Smooth muscle cell (in vitro differentiated cells): ENCODE measurements at regions not wholly inside any gene's neighbourhood (a gene's known extent, or its start where the extent isn't known, plus 50 kb on each side); places are given as distances from the start of the nearest gene placed in this dataset.

Experiments used
- DNase-seq: peaks from one replicate; lab custom pipeline; 2025; ENCODE audit not compliant: unreplicated experiment; lab: John Stamatoyannopoulos, UW
- H2AFZ ChIP-seq: fragments of 200-600 bp; sonication (generic); 2 replicates; pipeline ENCODE4 v1.6.0; 2016; ENCODE audit warnings: antibody characterized with exemption, low read depth, mild to moderate bottlenecking
- H3F3A ChIP-seq: fragments of 200-600 bp; sonication (generic); 2 replicates; pipeline ENCODE4 v1.6.0; 2017; ENCODE audit warnings: antibody characterized with exemption, low read depth
- H3K27ac ChIP-seq: fragments of 200-600 bp; sonication (generic); 2 replicates; pipeline ENCODE4 v1.5.1; 2016; ENCODE audit warnings: low read depth, mild to moderate bottlenecking
- H3K27me3 ChIP-seq: fragments of 200-600 bp; sonication (generic); 2 replicates; pipeline ENCODE4 v1.6.1; 2016; ENCODE audit warnings: low read depth, mild to moderate bottlenecking
- H3K36me3 ChIP-seq: fragments of 200-600 bp; sonication (generic); 2 replicates; pipeline ENCODE4 v1.5.1; 2016; ENCODE audit warnings: low read depth
- H3K4me1 ChIP-seq: fragments of 200-600 bp; sonication (generic); 2 replicates; pipeline ENCODE4 v1.5.1; 2016; ENCODE audit warnings: low read depth
- H3K4me2 ChIP-seq: fragments of 200-600 bp; sonication (generic); 2 replicates; pipeline ENCODE4 v1.6.0; 2016; ENCODE audit warnings: mild to moderate bottlenecking
- H3K4me3 ChIP-seq: fragments of 200-600 bp; sonication (generic); 2 replicates; pipeline ENCODE4 v1.5.1; 2016; ENCODE audit warnings: mild to moderate bottlenecking
- H3K79me2 ChIP-seq: fragments of 200-600 bp; sonication (generic); 2 replicates; pipeline ENCODE4 v1.6.0; 2016; ENCODE audit warnings: low read depth, mild to moderate bottlenecking
- H3K9ac ChIP-seq: fragments of 200-600 bp; sonication (generic); 2 replicates; pipeline ENCODE4 v1.6.0; 2016; ENCODE audit warnings: low read depth
- H3K9me3 ChIP-seq: fragments of 200-600 bp; sonication (generic); replicated peaks from 2 replicates; pipeline ENCODE4 v1.5.1; 2016; ENCODE audit warnings: low read depth
- H4K20me1 ChIP-seq: fragments of 200-600 bp; sonication (generic); 2 replicates; pipeline ENCODE4 v1.6.0; 2016; ENCODE audit warnings: low read depth
- CTCF ChIP-seq: fragments of 200-600 bp; sonication (generic); IDR thresholded peaks from 2 replicates; pipeline ENCODE4 v1.5.1; 2017; ENCODE audit warnings: borderline replicate concordance, mild to moderate bottlenecking, antibody characterized with exemption; ENCODE audit not compliant: insufficient read depth, poor library complexity, severe bottlenecking
- WGBS: methylation state at CpG from one replicate; pipeline ENCODE4 v1.1.7; 2016; ENCODE audit warnings: low lambda C conversion rate; 5-methylcytosine and 5-hydroxymethylcytosine counted together

GRCh38 chr13:104002216-104002615 is 936.0 kb upstream of the SLC10A2 start:
- no peak overlapping the region for H2AFZ ChIP-seq

GRCh38 chr13:104001766-104002165 is 935.5 kb upstream of the SLC10A2 start:
- H3K4me1 ChIP-seq = no peaks in the 10 kb centered on the region
- H3K4me3 ChIP-seq = no peak overlapping the region
- no peak overlapping the region for H3K27ac ChIP-seq
- no peak overlapping the region for H2AFZ ChIP-seq
- peaks cover 12% of the 10 kb centered on the region for H3K27me3 ChIP-seq
- H3K36me3 ChIP-seq = no peaks in the 10 kb centered on the region
- H4K20me1 ChIP-seq = no peaks in the 10 kb centered on the region
- no peaks in the 10 kb centered on the region for H3K79me2 ChIP-seq
- 90% methylated on average over 3 of the region's 3 CpGs for WGBS
- no peaks in the 10 kb centered on the region for H3F3A ChIP-seq
- no peak overlapping the region for H3K9ac ChIP-seq
- TF ChIP-seq CTCF = no peak
- DNase-seq = no peak
- H3K9me3 ChIP-seq = no peaks in the 10 kb centered on the region
- H3K4me2 ChIP-seq = no peak overlapping the region

More at GRCh38 chr13:104002216-104002615, 936.0 kb upstream of the SLC10A2 start:
- no peak for DNase-seq
- 67% methylated on average over 1 of the region's 1 CpG for WGBS
- peaks cover 12% of the 10 kb centered on the region for H3K27me3 ChIP-seq
- no peaks in the 10 kb centered on the region for H4K20me1 ChIP-seq
- no peak for TF ChIP-seq CTCF
- H3F3A ChIP-seq = no peaks in the 10 kb centered on the region
- no peak overlapping the region for H3K4me3 ChIP-seq
- no peak overlapping the region for H3K4me2 ChIP-seq
- H3K4me1 ChIP-seq = no peaks in the 10 kb centered on the region
- no peaks in the 10 kb centered on the region for H3K79me2 ChIP-seq
- H3K27ac ChIP-seq = no peak overlapping the region
- no peaks in the 10 kb centered on the region for H3K36me3 ChIP-seq
- H3K9me3 ChIP-seq = no peaks in the 10 kb centered on the region
- no peak overlapping the region for H3K9ac ChIP-seq

GRCh38 chr13:103996733-103997132 is 930.5 kb upstream of the SLC10A2 start:
- Histone ChIP-seq H4K20me1 (no peaks in the 10 kb centered on the region), H3K9ac (no peak overlapping the region), H3K36me3 (no peaks in the 10 kb centered on the region), H3K27me3 (peaks cover under 1% of the 10 kb centered on the region), H3K4me1 (no peaks in the 10 kb centered on the region), H3K79me2 (no peaks in the 10 kb centered on the region), H3F3A (no peaks in the 10 kb centered on the region), H3K4me2 (no peak overlapping the region), H2AFZ (no peak overlapping the region), H3K27ac (no peak overlapping the region), H3K9me3 (no peaks in the 10 kb centered on the region), H3K4me3 (no peak overlapping the region)
- 86% methylated on average over 4 of the region's 4 CpGs for WGBS
- DNase-seq = no peak
- TF ChIP-seq CTCF = no peak

GRCh38 chr13:103983948-103984347 is 917.7 kb upstream of the SLC10A2 start:
- Histone ChIP-seq H3K9me3 (no peaks in the 10 kb centered on the region), H2AFZ (no peak overlapping the region), H3K4me3 (no peak overlapping the region), H3K9ac (no peak overlapping the region), H3K4me1 (no peaks in the 10 kb centered on the region), H3K36me3 (no peaks in the 10 kb centered on the region), H3K27ac (no peak overlapping the region), H3K79me2 (no peaks in the 10 kb centered on the region), H3K4me2 (no peak overlapping the region), H3F3A (no peaks in the 10 kb centered on the region), H3K27me3 (no peaks in the 10 kb centered on the region), H4K20me1 (no peaks in the 10 kb centered on the region)
- no peak for DNase-seq
- no peak for TF ChIP-seq CTCF
- WGBS = 97% methylated on average over 3 of the region's 3 CpGs
